ENCODE measurements at regions not wholly inside any gene's neighbourhood (a gene's known extent, or its start where the extent isn't known, plus 50 kb on each side); places are given as distances from the start of the nearest gene placed in this dataset.

DNA sequence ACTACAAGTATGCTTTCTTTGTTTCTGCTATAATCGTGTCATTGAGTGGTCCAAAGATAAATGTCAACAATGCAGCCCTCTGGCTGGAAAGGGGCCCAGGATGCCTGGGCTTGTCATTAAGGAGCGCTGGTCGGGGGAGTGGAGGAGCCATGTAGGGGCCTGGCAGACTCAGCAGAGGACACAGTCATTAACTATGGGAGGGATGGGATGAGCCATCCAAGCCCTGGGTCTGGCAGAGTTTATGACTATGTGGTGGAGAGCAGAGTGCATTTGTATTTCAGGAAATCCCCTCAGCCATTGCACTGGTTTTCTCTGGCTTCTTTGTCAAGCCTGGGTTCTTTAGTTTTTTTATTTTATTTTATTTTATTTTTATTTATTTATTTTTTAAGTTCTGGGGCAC is 243.1 kb downstream of the C12orf75 start:
- Histone ChIP-seq H3K27me3 (ENCODE audit: low read depth, low read length) (no peaks in the 10 kb centered on the region), H3K36me3 (ENCODE audit: control insufficient read depth in 1 of 2, insufficient read depth in 2 of 2, low read length in 2 of 2) (no peaks in the 10 kb centered on the region), H3K4me3 (ENCODE audit: low read depth in 1 of 2, low read length in 2 of 2) (no peak overlapping the region), H3K4me1 (ENCODE audit: control insufficient read depth in 1 of 2, insufficient read depth in 2 of 2, low read length in 2 of 2) (peaks cover 0 to 4% of the 10 kb centered on the region in 2 donors), H3K27ac (ENCODE audit: low read length) (no peak overlapping the region), H3K9me3 (ENCODE audit: control insufficient read depth in 1 of 2, low read length in 2 of 2) (no peaks in the 10 kb centered on the region)

DNA sequence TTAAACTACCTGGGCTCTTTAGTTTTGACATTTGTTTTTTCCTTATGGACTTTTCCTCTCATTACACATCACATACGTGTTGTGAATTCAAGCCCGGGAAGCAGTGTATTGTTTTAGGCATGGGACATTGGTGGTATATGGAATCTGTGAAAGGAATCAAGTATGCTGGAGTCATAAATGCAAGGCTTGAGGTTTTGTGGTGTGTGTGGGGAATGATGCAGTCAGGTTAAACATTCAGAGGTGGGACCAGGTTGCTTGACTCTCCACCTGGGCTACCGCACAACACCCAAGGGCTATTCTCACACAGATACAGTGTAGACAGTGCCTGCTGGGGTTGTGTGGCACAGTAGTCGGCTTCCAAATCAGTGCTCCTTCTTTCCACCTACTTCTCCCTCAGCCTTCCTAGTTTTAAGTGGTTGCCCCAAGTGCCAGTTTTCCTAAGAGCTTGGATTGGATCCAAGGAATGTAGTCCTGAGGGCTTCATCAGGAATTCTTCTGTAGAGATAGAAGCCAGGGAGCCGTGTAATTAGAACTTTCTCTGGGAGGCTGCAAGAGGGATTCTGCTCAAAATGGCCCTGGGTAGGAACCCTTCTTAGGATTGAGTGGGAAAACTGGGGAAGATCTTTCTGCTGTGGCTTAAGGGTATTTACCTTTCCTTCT is 243.7 kb downstream of the C12orf75 start:
- Histone ChIP-seq H3K27me3 (ENCODE audit: low read depth, low read length) (no peaks in the 10 kb centered on the region), H3K4me3 (ENCODE audit: low read depth in 1 of 2, low read length in 2 of 2) (no peak overlapping the region), H3K9me3 (ENCODE audit: control insufficient read depth in 1 of 2, low read length in 2 of 2) (no peaks in the 10 kb centered on the region), H3K27ac (ENCODE audit: low read length) (no peak overlapping the region), H3K36me3 (ENCODE audit: control insufficient read depth in 1 of 2, insufficient read depth in 2 of 2, low read length in 2 of 2) (no peaks in the 10 kb centered on the region), H3K4me1 (ENCODE audit: control insufficient read depth in 1 of 2, insufficient read depth in 2 of 2, low read length in 2 of 2) (peaks cover 0 to 4% of the 10 kb centered on the region in 2 donors)

DNA sequence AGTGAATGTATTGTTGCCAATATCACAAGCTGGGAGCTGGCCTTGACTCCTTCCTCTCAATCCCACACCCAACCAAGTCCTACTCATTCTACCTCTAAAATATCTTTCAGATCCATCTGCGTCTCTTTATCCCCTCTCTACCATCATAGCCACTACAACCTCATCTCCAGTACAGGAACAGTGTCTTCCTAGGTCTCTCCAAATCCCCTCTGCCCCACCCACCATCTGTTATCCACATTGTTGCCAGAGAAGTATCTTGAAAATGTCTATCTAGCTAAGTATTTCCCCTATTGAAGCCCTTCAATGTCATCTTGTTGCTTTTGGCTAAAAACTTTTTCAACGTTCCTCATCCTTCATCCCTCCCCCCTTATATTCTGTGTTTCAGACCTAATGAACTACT is 244.7 kb downstream of the C12orf75 start:
- Histone ChIP-seq H3K27me3 (ENCODE audit: low read depth, low read length) (no peaks in the 10 kb centered on the region), H3K4me1 (ENCODE audit: control insufficient read depth in 1 of 2, insufficient read depth in 2 of 2, low read length in 2 of 2) (peaks cover 0 to 4% of the 10 kb centered on the region in 2 donors), H3K9me3 (ENCODE audit: control insufficient read depth in 1 of 2, low read length in 2 of 2) (no peaks in the 10 kb centered on the region), H3K4me3 (ENCODE audit: low read depth in 1 of 2, low read length in 2 of 2) (no peak overlapping the region), H3K36me3 (ENCODE audit: control insufficient read depth in 1 of 2, insufficient read depth in 2 of 2, low read length in 2 of 2) (no peaks in the 10 kb centered on the region), H3K27ac (ENCODE audit: low read length) (no peak overlapping the region)

DNA sequence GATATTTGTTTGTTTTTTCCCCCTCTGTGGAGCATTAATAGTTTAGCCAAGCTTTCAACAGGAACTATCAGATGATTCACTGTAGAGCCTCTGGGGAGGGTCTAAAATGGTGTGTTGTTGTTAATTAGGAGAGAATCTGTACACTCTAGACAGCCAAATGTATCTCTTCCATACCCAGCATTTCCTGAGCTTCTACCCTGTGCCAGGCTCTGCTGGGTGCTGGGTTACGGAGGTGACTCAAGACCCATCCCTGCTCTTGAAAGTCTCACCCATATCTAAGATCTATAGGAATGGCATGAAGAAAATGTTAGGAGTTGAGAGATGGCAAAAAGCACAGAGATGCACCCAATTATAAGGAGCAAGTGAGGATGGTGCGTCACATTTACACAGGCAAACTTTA is 245.8 kb downstream of the C12orf75 start:
- H3K36me3 ChIP-seq (ENCODE audit: control insufficient read depth in 1 of 2, insufficient read depth in 2 of 2, low read length in 2 of 2), result no peaks in the 10 kb centered on the region
- no peaks in the 10 kb centered on the region for H3K9me3 ChIP-seq (ENCODE audit: control insufficient read depth in 1 of 2, low read length in 2 of 2)
- H3K4me3 ChIP-seq (ENCODE audit: low read depth in 1 of 2, low read length in 2 of 2), result no peak overlapping the region
- H3K27ac ChIP-seq (ENCODE audit: low read length), result no peak overlapping the region
- H3K27me3 ChIP-seq (ENCODE audit: low read depth, low read length), result no peaks in the 10 kb centered on the region
- H3K4me1 ChIP-seq (ENCODE audit: control insufficient read depth in 1 of 2, insufficient read depth in 2 of 2, low read length in 2 of 2), result peaks cover 0 to 4% of the 10 kb centered on the region in 2 donors

DNA sequence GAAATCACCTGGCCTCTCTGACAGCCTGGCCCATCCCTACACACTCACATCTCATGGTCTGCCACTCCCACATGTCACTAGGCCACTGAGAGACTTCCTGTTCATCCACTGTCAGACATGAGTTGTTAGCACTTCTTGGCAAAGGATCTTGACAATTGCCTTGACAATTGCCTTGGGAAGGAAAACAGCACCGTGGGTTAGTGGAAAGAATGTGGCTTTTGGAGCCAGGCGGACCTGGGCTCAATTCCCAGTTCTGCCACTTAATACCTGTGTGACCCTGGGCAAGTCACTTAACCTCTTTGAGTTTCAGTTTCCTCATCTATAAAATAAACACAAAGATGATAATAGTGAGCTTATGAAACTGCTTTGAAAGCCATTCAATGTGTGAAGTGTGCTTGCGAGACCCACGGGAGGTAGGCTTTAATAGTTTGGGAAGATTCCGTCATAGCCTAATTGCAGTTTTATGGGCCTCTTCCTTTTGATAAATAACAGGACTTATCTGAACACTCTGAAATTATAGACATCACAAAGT is 250.4 kb downstream of the C12orf75 start:
- no peaks in the 10 kb centered on the region for H3K4me1 ChIP-seq (ENCODE audit: control insufficient read depth in 1 of 2, insufficient read depth in 2 of 2, low read length in 2 of 2)
- H3K36me3 ChIP-seq (ENCODE audit: control insufficient read depth in 1 of 2, insufficient read depth in 2 of 2, low read length in 2 of 2), result no peaks in the 10 kb centered on the region
- no peak overlapping the region for H3K27ac ChIP-seq (ENCODE audit: low read length)
- H3K27me3 ChIP-seq (ENCODE audit: low read depth, low read length), result no peaks in the 10 kb centered on the region
- H3K4me3 ChIP-seq (ENCODE audit: low read depth in 1 of 2, low read length in 2 of 2), result no peak overlapping the region
- H3K9me3 ChIP-seq (ENCODE audit: control insufficient read depth in 1 of 2, low read length in 2 of 2), result no peaks in the 10 kb centered on the region

DNA sequence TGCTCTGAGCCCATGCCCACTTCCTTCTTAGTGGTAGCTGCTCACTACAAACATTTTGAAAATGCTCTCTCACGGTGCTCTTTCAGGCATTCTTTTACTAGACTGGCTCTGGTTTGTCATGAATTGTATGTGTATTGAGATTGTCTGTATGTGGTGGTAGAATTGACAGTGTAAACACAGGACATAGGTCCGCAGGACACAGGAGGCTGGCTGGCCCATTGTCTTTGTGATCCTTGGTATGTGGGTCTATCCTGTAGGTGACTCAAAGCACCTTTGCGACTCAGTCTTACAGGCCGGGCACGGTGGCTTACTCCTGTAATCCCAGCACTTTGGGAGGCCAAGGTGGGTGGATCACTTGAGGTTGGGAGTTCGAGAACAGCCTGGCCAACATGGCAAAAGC is 250.9 kb downstream of the C12orf75 start:
- Histone ChIP-seq H3K36me3 (ENCODE audit: control insufficient read depth in 1 of 2, insufficient read depth in 2 of 2, low read length in 2 of 2) (no peaks in the 10 kb centered on the region), H3K9me3 (ENCODE audit: control insufficient read depth in 1 of 2, low read length in 2 of 2) (no peaks in the 10 kb centered on the region), H3K27ac (ENCODE audit: low read length) (no peak overlapping the region), H3K4me3 (ENCODE audit: low read depth in 1 of 2, low read length in 2 of 2) (no peak overlapping the region), H3K4me1 (ENCODE audit: control insufficient read depth in 1 of 2, insufficient read depth in 2 of 2, low read length in 2 of 2) (no peaks in the 10 kb centered on the region), H3K27me3 (ENCODE audit: low read depth, low read length) (no peaks in the 10 kb centered on the region)

DNA sequence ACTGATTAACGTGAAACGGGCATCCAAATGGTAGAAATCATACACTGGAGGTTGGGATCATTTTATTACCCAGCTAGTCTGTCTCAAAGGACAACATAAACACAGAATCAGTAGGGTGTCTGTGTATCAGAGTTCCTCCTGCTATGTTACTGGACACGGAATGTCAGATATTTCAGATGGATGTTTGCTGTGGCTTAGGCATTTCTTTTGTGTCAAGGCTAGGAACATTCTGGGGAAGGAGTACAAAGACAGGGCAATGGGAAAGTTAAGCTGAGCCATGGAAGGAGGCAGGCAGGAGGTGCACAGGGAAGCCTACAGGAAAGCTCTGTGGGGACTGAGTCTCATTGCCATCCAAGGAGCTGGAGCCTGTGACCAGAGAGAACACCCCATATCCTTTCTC is 254.6 kb downstream of the C12orf75 start:
- Histone ChIP-seq H3K36me3 (ENCODE audit: control insufficient read depth in 1 of 2, insufficient read depth in 2 of 2, low read length in 2 of 2) (no peaks in the 10 kb centered on the region), H3K9me3 (ENCODE audit: control insufficient read depth in 1 of 2, low read length in 2 of 2) (no peaks in the 10 kb centered on the region), H3K27me3 (ENCODE audit: low read depth, low read length) (no peaks in the 10 kb centered on the region), H3K4me1 (ENCODE audit: control insufficient read depth in 1 of 2, insufficient read depth in 2 of 2, low read length in 2 of 2) (no peaks in the 10 kb centered on the region), H3K4me3 (ENCODE audit: low read depth in 1 of 2, low read length in 2 of 2) (no peak overlapping the region), H3K27ac (ENCODE audit: low read length) (no peak overlapping the region)

DNA sequence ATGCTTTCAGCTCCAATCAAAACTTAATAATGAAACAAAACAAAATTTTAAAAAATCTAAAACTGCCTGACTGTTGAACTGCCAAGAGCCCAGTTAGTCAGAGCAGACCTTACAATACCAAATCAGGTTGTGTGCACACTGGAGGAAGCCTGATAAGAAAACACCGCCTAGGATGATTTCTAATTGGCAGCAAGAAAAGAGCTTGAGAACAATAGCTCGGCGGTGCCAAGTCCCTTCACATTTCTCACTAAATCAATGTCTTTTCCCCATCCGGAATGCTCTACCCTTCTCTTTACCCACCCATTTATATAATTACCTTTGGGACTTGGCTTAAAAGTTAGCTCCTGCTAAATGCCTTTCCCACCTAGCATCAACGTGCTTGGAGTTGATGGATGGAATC is 256.7 kb downstream of the C12orf75 start:
- no peaks in the 10 kb centered on the region for H3K27me3 ChIP-seq (ENCODE audit: low read depth, low read length)
- no peaks in the 10 kb centered on the region for H3K4me1 ChIP-seq (ENCODE audit: control insufficient read depth in 1 of 2, insufficient read depth in 2 of 2, low read length in 2 of 2)
- H3K9me3 ChIP-seq (ENCODE audit: control insufficient read depth in 1 of 2, low read length in 2 of 2), result no peaks in the 10 kb centered on the region
- H3K27ac ChIP-seq (ENCODE audit: low read length), result no peak overlapping the region
- H3K36me3 ChIP-seq (ENCODE audit: control insufficient read depth in 1 of 2, insufficient read depth in 2 of 2, low read length in 2 of 2), result no peaks in the 10 kb centered on the region
- no peak overlapping the region for H3K4me3 ChIP-seq (ENCODE audit: low read depth in 1 of 2, low read length in 2 of 2)

DNA sequence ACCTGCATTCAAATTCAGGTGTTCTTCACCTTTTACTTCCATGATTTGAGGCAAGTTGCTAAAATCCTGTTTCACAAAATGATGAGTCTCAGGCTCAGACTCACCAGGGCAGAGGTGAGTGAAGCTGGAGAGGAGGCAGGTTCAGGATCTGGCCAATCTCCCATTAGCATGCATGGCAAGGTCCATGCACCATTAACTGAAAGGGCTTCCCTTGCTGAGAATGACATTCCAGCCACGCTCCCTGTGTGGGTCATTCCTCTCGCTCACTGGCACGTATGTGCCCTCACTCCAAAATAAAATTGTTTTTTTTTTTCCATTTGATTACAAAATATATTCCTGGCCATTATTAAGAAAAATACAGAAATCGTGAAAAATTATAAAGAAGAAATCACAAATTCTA is 257.6 kb downstream of the C12orf75 start:
- H3K27me3 ChIP-seq (ENCODE audit: low read depth, low read length), result no peaks in the 10 kb centered on the region
- no peak overlapping the region for H3K4me3 ChIP-seq (ENCODE audit: low read depth in 1 of 2, low read length in 2 of 2)
- no peaks in the 10 kb centered on the region for H3K36me3 ChIP-seq (ENCODE audit: control insufficient read depth in 1 of 2, insufficient read depth in 2 of 2, low read length in 2 of 2)
- H3K27ac ChIP-seq (ENCODE audit: low read length), result no peak overlapping the region
- no peaks in the 10 kb centered on the region for H3K9me3 ChIP-seq (ENCODE audit: control insufficient read depth in 1 of 2, low read length in 2 of 2)
- H3K4me1 ChIP-seq (ENCODE audit: control insufficient read depth in 1 of 2, insufficient read depth in 2 of 2, low read length in 2 of 2), result no peaks in the 10 kb centered on the region

DNA sequence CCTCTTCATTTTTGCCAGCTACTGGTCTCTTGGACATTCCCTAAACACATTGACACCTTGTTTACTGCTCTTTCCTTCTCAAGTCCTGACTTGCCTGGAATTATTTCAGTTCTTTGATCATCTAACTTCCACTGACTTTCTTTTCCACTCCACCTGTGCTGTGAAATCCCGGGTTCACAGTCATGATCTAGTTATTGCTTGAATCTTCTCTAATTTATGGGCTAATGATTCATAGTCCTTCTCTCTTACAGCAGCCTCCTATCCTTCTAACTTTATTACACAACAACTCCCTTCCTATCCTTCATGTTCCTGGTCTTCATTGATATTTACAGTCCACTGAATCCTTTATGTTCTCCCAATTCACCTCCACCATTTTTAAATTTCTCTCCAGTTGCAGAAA is 260.1 kb downstream of the C12orf75 start:
- Histone ChIP-seq H3K4me1 (ENCODE audit: control insufficient read depth in 1 of 2, insufficient read depth in 2 of 2, low read length in 2 of 2) (no peaks in the 10 kb centered on the region), H3K27ac (ENCODE audit: low read length) (no peak overlapping the region), H3K27me3 (ENCODE audit: low read depth, low read length) (no peaks in the 10 kb centered on the region), H3K9me3 (ENCODE audit: control insufficient read depth in 1 of 2, low read length in 2 of 2) (no peaks in the 10 kb centered on the region), H3K4me3 (ENCODE audit: low read depth in 1 of 2, low read length in 2 of 2) (no peak overlapping the region), H3K36me3 (ENCODE audit: control insufficient read depth in 1 of 2, insufficient read depth in 2 of 2, low read length in 2 of 2) (no peaks in the 10 kb centered on the region)

DNA sequence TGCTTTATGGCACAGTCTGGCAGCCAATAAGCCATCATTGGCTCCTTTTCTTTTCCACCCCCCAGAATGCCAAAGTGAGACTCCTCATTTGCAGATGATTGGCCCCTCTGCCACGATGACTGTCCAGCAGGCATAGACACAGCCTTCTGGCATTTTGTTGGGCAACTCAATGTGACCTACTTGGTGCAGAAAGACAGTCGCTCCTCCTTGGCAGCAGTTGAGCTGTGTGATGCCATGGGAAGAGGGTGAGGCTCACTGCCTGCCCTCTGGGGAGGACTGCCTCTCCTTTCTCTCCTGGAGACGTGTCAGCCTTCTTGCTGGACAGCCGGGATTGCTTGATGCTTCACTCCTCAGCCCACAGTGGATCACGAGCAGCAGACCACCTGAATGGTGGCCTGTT is 264.9 kb downstream of the C12orf75 start:
- Histone ChIP-seq H3K27ac (ENCODE audit: low read length) (no peak overlapping the region), H3K4me1 (ENCODE audit: control insufficient read depth in 1 of 2, insufficient read depth in 2 of 2, low read length in 2 of 2) (no peaks in the 10 kb centered on the region), H3K9me3 (ENCODE audit: control insufficient read depth in 1 of 2, low read length in 2 of 2) (no peaks in the 10 kb centered on the region), H3K36me3 (ENCODE audit: control insufficient read depth in 1 of 2, insufficient read depth in 2 of 2, low read length in 2 of 2) (no peaks in the 10 kb centered on the region), H3K4me3 (ENCODE audit: low read depth in 1 of 2, low read length in 2 of 2) (no peak overlapping the region), H3K27me3 (ENCODE audit: low read depth, low read length) (no peaks in the 10 kb centered on the region)

DNA sequence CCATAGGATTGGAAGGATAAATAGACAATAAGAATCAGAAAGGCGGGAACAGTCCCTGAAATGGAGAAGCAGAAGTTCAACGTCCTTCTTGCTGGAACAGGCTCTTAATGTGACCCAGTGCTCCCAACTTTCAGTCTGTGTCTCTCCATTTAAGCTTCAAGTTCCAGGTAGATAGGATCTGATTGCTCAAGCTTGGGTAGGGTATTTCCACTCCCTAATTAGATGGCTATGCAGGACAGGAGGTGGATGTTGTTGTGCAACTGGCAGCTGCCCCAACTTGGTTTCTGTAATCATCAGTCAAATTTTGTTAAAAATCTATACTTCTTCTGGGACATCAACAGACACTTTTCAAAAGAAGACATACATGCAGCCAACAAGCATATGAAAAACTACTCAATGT is 266.2 kb downstream of the C12orf75 start:
- Histone ChIP-seq H3K27me3 (ENCODE audit: low read depth, low read length) (no peaks in the 10 kb centered on the region), H3K4me1 (ENCODE audit: control insufficient read depth in 1 of 2, insufficient read depth in 2 of 2, low read length in 2 of 2) (no peaks in the 10 kb centered on the region), H3K36me3 (ENCODE audit: control insufficient read depth in 1 of 2, insufficient read depth in 2 of 2, low read length in 2 of 2) (no peaks in the 10 kb centered on the region), H3K4me3 (ENCODE audit: low read depth in 1 of 2, low read length in 2 of 2) (no peak overlapping the region), H3K27ac (ENCODE audit: low read length) (no peak overlapping the region), H3K9me3 (ENCODE audit: control insufficient read depth in 1 of 2, low read length in 2 of 2) (no peaks in the 10 kb centered on the region)
